H1 (cell line): ENCODE measurements at regions not wholly inside any gene's neighbourhood (a gene's known extent, or its start where the extent isn't known, plus 50 kb on each side); places are given as distances from the start of the nearest gene placed in this dataset.

Experiments
- CTCF ChIA-PET: fragments of 300-600 bp; sonication (Branson Sonifier 250); formaldehyde crosslinking; loops from one replicate; lab custom pipeline; 2021; ENCODE audit not compliant: partially characterized antibody; lab: Charles Lee
- POLR2A ChIA-PET: fragments of 300-600 bp; sonication (Branson Sonifier 250); formaldehyde crosslinking; loops from one replicate; lab custom pipeline; 2021; ENCODE audit warnings: inconsistent platforms; ENCODE audit not compliant: partially characterized antibody; lab: Charles Lee
- DNase-seq, 2 experiments: peaks; one replicate each; pipeline versions ENCODE4 v3.0.0 to v3.0.0-alpha.2; 2010 to 2022; ENCODE audit warnings: low spot score in 2 of 2, low read depth in 1 of 2, mixed read lengths in 1 of 2
- FAIRE-seq: peaks from 2 replicates; lab custom pipeline; 2011; peaks lifted over from hg19 to GRCh38; lab: Jason Lieb, UNC
- H2AFZ ChIP-seq: 2 replicates; pipeline ENCODE4 v1.8.1; 2012; ENCODE audit warnings: low read length, inconsistent platforms
- H2AK5ac ChIP-seq: 2 replicates; pipeline ENCODE4 v1.6.1; 2013; ENCODE audit warnings: low read depth, low read length
- H2BK120ac ChIP-seq: replicated peaks from 2 replicates; pipeline ENCODE3; 2013; ENCODE audit warnings: low read depth, low read length, inconsistent platforms
- H2BK12ac ChIP-seq: 2 replicates; pipeline ENCODE4 v1.6.1; 2013; ENCODE audit warnings: low read depth, low read length
- H2BK15ac ChIP-seq: 2 replicates; pipeline ENCODE4 v1.6.1; 2013; ENCODE audit warnings: low read length
- H2BK20ac ChIP-seq: 2 replicates; pipeline ENCODE4 v1.6.1; 2013; ENCODE audit warnings: low read length
- H2BK5ac ChIP-seq: 2 replicates; pipeline ENCODE4 v1.6.1; 2013; ENCODE audit warnings: low read depth, low read length
- H3K14ac ChIP-seq: 2 replicates; pipeline ENCODE4 v1.6.1; 2013; ENCODE audit warnings: inconsistent platforms; ENCODE audit not compliant: insufficient read length
- H3K18ac ChIP-seq: 2 replicates; pipeline ENCODE4 v1.6.1; 2013; ENCODE audit warnings: low read length; ENCODE audit errors: extremely low read depth
- H3K23ac ChIP-seq: 2 replicates; pipeline ENCODE4 v1.6.1; 2013; ENCODE audit warnings: inconsistent platforms; ENCODE audit not compliant: insufficient read length
- H3K23me2 ChIP-seq: 2 replicates; pipeline ENCODE4 v1.6.1; 2013; ENCODE audit warnings: low read depth, low read length
- H3K27ac ChIP-seq: 2 replicates; pipeline ENCODE4 v1.6.1; 2011; ENCODE audit warnings: low read depth, low read length, inconsistent platforms
- H3K27me3 ChIP-seq, 4 experiments: replicated peaks in 1 of 4; 1 replicate in 1 of 4; 2 replicates in 3 of 4; pipeline versions ENCODE4 v1.6.1 to v1.8.1; 2011 to 2013; ENCODE audit warnings: low read length in 3 of 4, mild to moderate bottlenecking in 3 of 4, inconsistent platforms in 2 of 4, mixed read lengths in 2 of 4, moderate library complexity in 1 of 4; ENCODE audit not compliant: control insufficient read depth in 3 of 4, insufficient read depth in 3 of 4; ENCODE audit errors: extremely low read depth in 1 of 4
- H3K36me3 ChIP-seq, 4 experiments: 2 replicates each; pipeline versions ENCODE4 v1.6.1 to v1.8.1; 2011 to 2013; ENCODE audit warnings: mild to moderate bottlenecking in 4 of 4, low read length in 3 of 4, moderate library complexity in 2 of 4, control low read depth in 1 of 4, inconsistent platforms in 1 of 4; ENCODE audit not compliant: insufficient read depth in 4 of 4, control insufficient read depth in 2 of 4
- H3K4ac ChIP-seq: replicated peaks from 2 replicates; pipeline ENCODE3; 2013; ENCODE audit warnings: low read length, low read depth, mixed read lengths, inconsistent platforms; ENCODE audit not compliant: insufficient read length
- H3K4me1 ChIP-seq, 4 experiments: replicated peaks in 1 of 4; 1 replicate in 1 of 4; 2 replicates in 3 of 4; pipeline versions ENCODE4 v1.6.1 to v1.8.1; 2011 to 2013; ENCODE audit warnings: low read length in 3 of 4, inconsistent platforms in 2 of 4, mixed read lengths in 1 of 4; ENCODE audit not compliant: insufficient read depth in 4 of 4, control insufficient read depth in 3 of 4
- H3K4me2 ChIP-seq, 2 experiments: 2 replicates each; pipeline versions ENCODE4 v1.6.1 to v1.8.1; 2011 to 2013; ENCODE audit warnings: low read depth in 2 of 2, low read length in 2 of 2, control low read depth in 1 of 2, inconsistent platforms in 1 of 2, mild to moderate bottlenecking in 1 of 2; ENCODE audit not compliant: insufficient read depth in 1 of 2
- H3K4me3 ChIP-seq, 4 experiments: fragments of 200-600, 300-600 bp in 1 of 4; sonication (generic), shearing (Covaris generic), sonication (Bioruptor Twin) in 1 of 4; 2 replicates each; pipeline versions ENCODE4 v1.5.1 to v1.8.1; 2011 to 2016; ENCODE audit warnings: low read length in 4 of 4, low read depth in 3 of 4, control low read depth in 2 of 4, inconsistent platforms in 2 of 4, mild to moderate bottlenecking in 2 of 4, mixed read lengths in 1 of 4, moderate library complexity in 1 of 4; ENCODE audit not compliant: insufficient read depth in 2 of 4; ENCODE audit errors: extremely low read depth in 1 of 4
- H3K56ac ChIP-seq: replicated peaks from 2 replicates; pipeline ENCODE3; 2013; ENCODE audit warnings: low read depth, mild to moderate bottlenecking, mixed read lengths, low read length, inconsistent platforms; ENCODE audit not compliant: insufficient read length
- H3K79me1 ChIP-seq: 2 replicates; pipeline ENCODE4 v1.6.1; 2013; ENCODE audit warnings: low read depth, low read length, control low read depth
- H3K79me2 ChIP-seq, 2 experiments: 2 replicates each; pipeline versions ENCODE4 v1.6.1 to v1.8.1; 2012 to 2013; ENCODE audit warnings: low read length in 2 of 2, mild to moderate bottlenecking in 2 of 2, inconsistent platforms in 1 of 2; ENCODE audit not compliant: insufficient read depth in 2 of 2, control insufficient read depth in 1 of 2
- H3K9ac ChIP-seq, 4 experiments: replicated peaks in 1 of 4; 1 replicate in 1 of 4; 2 replicates in 3 of 4; pipeline versions ENCODE4 v1.6.1 to v1.8.1; 2011 to 2013; ENCODE audit warnings: low read depth in 3 of 4, low read length in 3 of 4, control low read depth in 2 of 4, mild to moderate bottlenecking in 2 of 4, moderate library complexity in 2 of 4, inconsistent platforms in 1 of 4; ENCODE audit errors: extremely low read depth in 1 of 4
- H3K9me3 ChIP-seq, 2 experiments: 2 replicates each; pipeline versions ENCODE4 v1.6.1 to v1.8.1; 2012 to 2013; ENCODE audit warnings: mild to moderate bottlenecking in 2 of 2, moderate library complexity in 2 of 2, control low read depth in 1 of 2, inconsistent platforms in 1 of 2, low read depth in 1 of 2, low read length in 1 of 2, mixed read lengths in 1 of 2; ENCODE audit not compliant: insufficient read depth in 2 of 2
- H4K20me1 ChIP-seq, 2 experiments: replicated peaks in 1 of 2; 2 replicates each; pipeline versions ENCODE3 to v1.8.1; 2011 to 2013; ENCODE audit warnings: inconsistent platforms in 2 of 2, low read length in 2 of 2, mild to moderate bottlenecking in 1 of 2; ENCODE audit not compliant: insufficient read depth in 2 of 2, control insufficient read depth in 1 of 2
- H4K5ac ChIP-seq: 2 replicates; pipeline ENCODE4 v1.6.1; 2013; ENCODE audit warnings: low read length, low read depth, mixed read lengths, inconsistent platforms; ENCODE audit not compliant: insufficient read length
- H4K8ac ChIP-seq: 2 replicates; pipeline ENCODE4 v1.8.0; 2013; ENCODE audit warnings: mild to moderate bottlenecking, moderate library complexity, low read length, inconsistent platforms; ENCODE audit not compliant: insufficient read depth; ENCODE audit errors: extremely low read depth
- H4K91ac ChIP-seq: replicated peaks from 2 replicates; pipeline ENCODE3; 2013; ENCODE audit warnings: low read length, mixed read lengths, inconsistent platforms; ENCODE audit not compliant: insufficient read length
- PHF8 ChIP-seq: fragments of 200-600 bp; sonication (generic); conservative IDR thresholded peaks from 2 replicates; pipeline ENCODE4 v1.7.1; 2012; ENCODE audit warnings: low read depth, mild to moderate bottlenecking, inconsistent platforms, low read length, moderate library complexity
- POLR2A ChIP-seq, 2 experiments: IDR thresholded peaks; 1 replicate in 1 of 2; 2 replicates in 1 of 2; pipeline ENCODE4 v1.6.1; 2011; ENCODE audit warnings: low read depth in 2 of 2, low read length in 2 of 2, mild to moderate bottlenecking in 2 of 2; ENCODE audit errors: control extremely low read depth in 1 of 2
- POU5F1 ChIP-seq: IDR thresholded peaks from 2 replicates; pipeline ENCODE4 v1.6.1; 2011; ENCODE audit warnings: low read depth, mild to moderate bottlenecking, low read length, moderate library complexity
- YY1 ChIP-seq: IDR thresholded peaks from 2 replicates; pipeline ENCODE4 v1.6.1; 2011; ENCODE audit warnings: low read depth, mild to moderate bottlenecking, low read length
- TF ChIP-seq, protein P1 (sequence below): IDR thresholded peaks from 2 replicates; pipeline ENCODE4 v1.6.1; 2011; ENCODE audit warnings: low read length, improper control_type of control experiment

DNA sequence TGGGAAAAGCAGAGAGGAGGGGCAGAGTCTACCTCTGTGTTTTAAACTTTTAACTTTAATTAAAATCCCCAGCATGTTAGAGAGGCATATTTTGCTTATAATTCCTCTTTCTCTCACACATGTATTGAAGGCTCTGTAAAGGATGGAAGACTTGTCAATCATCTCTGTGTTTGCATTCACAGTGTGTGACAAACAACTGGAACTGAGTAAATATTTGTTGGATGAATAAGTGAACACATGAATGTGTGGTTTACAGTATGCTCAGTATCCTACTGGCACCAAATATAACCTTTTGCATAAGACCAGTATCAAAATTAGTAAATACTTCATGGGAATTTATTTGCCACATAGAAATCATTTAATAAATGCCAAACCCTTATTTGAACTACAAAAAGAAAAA, 829.0 kb downstream of the GRID1 start:
- Histone ChIP-seq H3K27ac (no peak overlapping the region), H4K20me1 (no peaks in the 10 kb centered on the region), H3K79me2 (no peaks in the 10 kb centered on the region), H3K9me3 (no peaks in the 10 kb centered on the region), H2BK5ac (no peak overlapping the region), H4K5ac (no peak overlapping the region), H2BK12ac (no peak overlapping the region), H4K8ac (no peak overlapping the region), H3K4ac (no peak overlapping the region), H3K4me1 (no peaks in the 10 kb centered on the region), H3K14ac (no peak overlapping the region), H3K18ac (no peak overlapping the region), H3K23ac (no peak overlapping the region), H2BK20ac (no peak overlapping the region), H3K4me2 (no peak overlapping the region), H3K4me3 (no peak overlapping the region), H3K56ac (no peak overlapping the region), H4K91ac (no peak overlapping the region), H2BK15ac (no peak overlapping the region), H3K36me3 (no peaks in the 10 kb centered on the region), H2AFZ (no peak overlapping the region), H3K9ac (no peak overlapping the region), H2AK5ac (no peak overlapping the region), H3K79me1 (no peaks in the 10 kb centered on the region), H2BK120ac (no peak overlapping the region), H3K27me3 (no peaks in the 10 kb centered on the region), H3K23me2 (no peaks in the 10 kb centered on the region)
- no peak for TF ChIP-seq POLR2A (IDR thresholded peaks at IDR 0.05; ENCODE audit: control extremely low read depth in 1 of 2, low read depth in 2 of 2, low read length in 2 of 2)
- TF ChIP-seq PHF8, result no peak
- TF ChIP-seq, protein P1, sequence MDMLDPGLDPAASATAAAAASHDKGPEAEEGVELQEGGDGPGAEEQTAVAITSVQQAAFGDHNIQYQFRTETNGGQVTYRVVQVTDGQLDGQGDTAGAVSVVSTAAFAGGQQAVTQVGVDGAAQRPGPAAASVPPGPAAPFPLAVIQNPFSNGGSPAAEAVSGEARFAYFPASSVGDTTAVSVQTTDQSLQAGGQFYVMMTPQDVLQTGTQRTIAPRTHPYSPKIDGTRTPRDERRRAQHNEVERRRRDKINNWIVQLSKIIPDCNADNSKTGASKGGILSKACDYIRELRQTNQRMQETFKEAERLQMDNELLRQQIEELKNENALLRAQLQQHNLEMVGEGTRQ, result no peak
- TF ChIP-seq POU5F1, result no peak
- TF ChIP-seq YY1, result no peak
- ChIA-PET POLR2A (no interaction called here), CTCF (interaction anchor here (0.7 kb wide), 1 partner anchor 323 kb away, joined by 3 read pairs; no protein-coding TSS in a partner anchor)
- DNase-seq (no peak), FAIRE-seq (no peak)
